ENCODE measurements at regions not wholly inside any gene's neighbourhood (a gene's known extent, or its start where the extent isn't known, plus 50 kb on each side); places are given as distances from the start of the nearest gene placed in this dataset.
"Not testable (repeated sequence)": the region's sequence is repeated elsewhere in the genome, so short reads cannot be mapped to it uniquely, and the experiment has no call there.

DNA sequence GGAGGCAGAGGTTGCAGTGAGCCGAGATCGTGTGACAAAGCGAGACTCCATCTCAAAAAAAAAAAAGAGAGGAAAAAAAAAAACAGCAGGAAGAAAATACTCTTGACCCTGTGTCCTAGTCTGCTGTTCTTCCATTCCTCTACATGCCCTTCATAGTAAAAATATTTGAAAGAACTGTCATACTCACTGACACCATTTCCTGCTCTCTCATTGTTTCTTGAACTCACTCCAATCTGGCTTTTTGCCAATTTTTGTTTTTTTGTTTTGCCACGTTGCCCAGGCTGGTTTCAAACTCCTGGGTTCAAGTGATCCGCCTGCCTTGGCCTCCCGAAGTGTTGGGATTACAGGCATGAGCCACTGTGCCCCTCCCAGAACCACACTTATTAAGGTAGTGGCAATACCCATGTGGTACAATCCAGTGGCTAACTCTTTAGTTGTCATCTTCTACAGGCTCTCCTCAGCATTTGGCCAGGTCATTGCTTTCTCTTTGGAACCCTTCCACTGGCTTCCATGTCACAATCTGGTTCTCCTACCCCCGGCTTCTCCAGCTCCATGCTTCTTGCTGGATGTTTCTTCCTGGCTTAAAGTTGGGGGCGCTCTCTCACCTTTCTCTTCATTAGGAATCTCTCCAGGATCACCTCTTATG lies 238.2 kb upstream of the C2CD4B start:
- FAIRE-seq: no peak

GRCh38 chr15:62404194-62404985 lies 239.3 kb upstream of the C2CD4B start:
- DNase-seq (ENCODE audit: insufficient read length, low spot score) (no peak), FAIRE-seq (no peak)

More for the DNA sequence above, 238.2 kb upstream of the C2CD4B start:
- no peak for DNase-seq (ENCODE audit: insufficient read length, low spot score)

GRCh38 chr15:62406305-62406891 lies 241.3 kb upstream of the C2CD4B start:
- FAIRE-seq: no peak
- no peak for DNase-seq (ENCODE audit: insufficient read length, low spot score)

DNA sequence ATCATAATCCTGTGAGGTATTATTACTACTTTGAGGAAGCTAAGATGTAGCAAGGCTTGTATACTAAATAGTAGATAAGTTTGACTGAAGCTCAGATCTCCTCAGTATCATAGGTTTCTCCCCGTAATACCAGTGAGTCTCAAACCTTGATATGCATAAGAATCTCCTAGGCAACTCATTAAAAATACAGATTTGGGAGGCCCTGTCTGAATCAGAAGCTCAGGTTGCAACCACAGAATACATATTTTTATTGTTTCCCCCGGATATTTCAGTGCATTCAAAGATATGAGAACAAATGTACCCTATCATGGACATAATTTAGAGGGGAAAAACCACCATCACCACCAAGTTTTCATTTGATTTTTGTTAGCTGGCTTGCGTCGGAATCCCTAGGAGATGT lies 242.1 kb upstream of the C2CD4B start:
- FAIRE-seq (no peak), DNase-seq (ENCODE audit: insufficient read length, low spot score) (no peak)

DNA sequence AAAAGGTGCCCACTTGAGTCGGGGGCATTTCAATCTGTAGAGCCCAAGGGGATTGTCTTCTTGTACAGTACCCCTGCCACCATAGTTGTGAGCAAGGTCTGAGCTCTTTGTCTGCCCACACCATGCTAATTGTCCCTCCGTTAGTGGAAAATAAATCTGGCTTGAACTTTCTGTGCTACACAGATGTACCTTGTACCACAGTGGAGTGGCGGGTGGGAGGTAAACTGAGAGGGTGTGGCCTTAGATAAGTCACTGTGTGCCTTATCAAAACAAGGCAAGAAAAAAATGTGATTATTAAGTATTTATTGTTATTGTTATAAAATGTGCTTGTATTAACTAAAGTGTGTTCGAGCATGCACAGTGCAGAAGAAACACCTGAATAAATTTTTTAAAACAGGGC lies 242.9 kb upstream of the C2CD4B start:
- FAIRE-seq (no peak), DNase-seq (ENCODE audit: insufficient read length, low spot score) (no peak)

DNA sequence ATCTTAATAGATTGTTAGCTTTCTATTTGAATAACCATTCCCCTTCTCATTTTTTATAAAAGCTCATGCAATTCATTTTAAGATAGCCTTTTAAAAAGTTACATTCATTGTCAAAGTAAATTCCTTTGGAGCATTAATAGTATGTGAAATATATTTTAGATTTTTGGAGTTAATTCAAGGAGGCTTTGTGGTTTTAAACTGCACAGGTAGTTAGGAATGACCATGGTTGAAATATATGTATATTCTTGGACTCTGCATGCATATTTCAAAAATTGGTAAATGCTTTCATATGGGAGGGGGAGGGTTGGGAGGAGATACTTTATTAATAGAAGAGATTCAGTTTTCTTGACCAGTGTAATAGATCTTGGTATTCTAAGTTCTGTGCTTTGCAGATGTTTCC lies 244.4 kb upstream of the C2CD4B start:
- no peak for FAIRE-seq
- no peak for DNase-seq (ENCODE audit: insufficient read length, low spot score)

DNA sequence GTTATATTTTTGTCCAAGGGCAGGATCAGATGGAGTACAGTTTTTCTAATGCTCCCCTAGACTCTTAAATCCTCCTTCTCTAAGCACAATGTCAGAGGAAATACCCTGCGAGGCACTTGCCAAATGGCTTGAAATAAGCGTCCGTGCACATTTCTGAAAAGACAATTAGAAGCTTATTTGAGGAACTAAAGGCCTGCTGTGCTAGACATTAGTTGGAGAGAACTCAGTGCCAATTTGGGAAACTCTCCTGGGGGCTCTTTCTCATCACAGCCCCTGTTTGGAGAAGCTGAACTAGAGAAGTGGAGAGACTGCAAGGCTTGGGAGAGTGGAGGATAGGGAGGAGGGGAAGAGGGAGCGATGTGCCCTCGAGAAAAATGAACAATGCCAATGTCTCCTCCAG lies 247.6 kb upstream of the C2CD4B start:
- no peak for DNase-seq (ENCODE audit: insufficient read length, low spot score)
- FAIRE-seq: no peak

- FAIRE-seq (no peak), DNase-seq (ENCODE audit: insufficient read length, low spot score) (no peak)
Observed at GRCh38 chr15:62413153-62413552, 248.1 kb upstream of the C2CD4B start.

GRCh38 chr15:62413786-62414185 lies 248.7 kb upstream of the C2CD4B start:
- FAIRE-seq: no peak
- DNase-seq (ENCODE audit: insufficient read length, low spot score): no peak

- no peak for DNase-seq (ENCODE audit: insufficient read length, low spot score)
- FAIRE-seq: no peak
Observed at GRCh38 chr15:62415498-62415897, 250.4 kb upstream of the C2CD4B start.

DNA sequence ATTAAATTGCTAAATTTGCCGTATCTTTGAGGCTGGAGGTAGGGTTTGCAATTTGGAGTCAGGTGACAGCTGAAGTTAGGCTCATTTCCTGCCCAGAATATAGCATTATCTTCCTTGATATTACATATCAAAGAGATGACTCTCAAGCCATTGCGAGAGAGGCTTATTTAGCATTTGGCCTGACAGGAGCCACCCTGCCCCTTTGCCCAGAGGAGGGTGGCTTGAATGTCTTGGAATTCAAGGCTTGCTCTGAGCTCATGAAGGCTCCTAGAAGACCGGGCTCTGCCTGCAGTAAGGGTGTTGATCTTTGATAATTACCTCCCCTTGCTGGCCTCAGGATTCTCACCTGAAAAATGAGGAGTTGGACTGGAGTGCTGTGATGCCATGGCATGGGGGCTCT lies 251.4 kb upstream of the C2CD4B start:
- DNase-seq (ENCODE audit: insufficient read length, low spot score): no peak
- FAIRE-seq: no peak

DNA sequence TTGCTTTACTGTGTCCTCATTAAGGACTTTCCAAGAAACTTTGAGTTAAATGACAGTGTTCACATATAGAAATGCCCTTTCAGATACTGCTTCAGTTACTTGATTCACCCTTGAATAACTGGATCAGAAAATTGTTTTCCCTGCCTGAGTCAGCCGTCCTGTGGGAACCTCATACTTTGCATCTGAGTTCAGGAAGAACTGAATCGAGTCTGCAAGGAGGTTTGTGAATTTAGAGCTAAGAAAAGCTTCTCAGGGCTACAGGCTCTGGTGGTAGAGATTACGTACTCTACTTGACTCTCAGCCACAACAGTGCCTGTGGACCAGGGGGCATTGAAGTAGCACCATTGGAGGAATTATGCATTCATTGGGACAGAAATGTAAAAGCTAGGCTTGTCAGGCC lies 252.4 kb upstream of the C2CD4B start:
- DNase-seq (ENCODE audit: insufficient read length, low spot score): no peak
- FAIRE-seq: no peak

GRCh38 chr15:62418496-62418895 lies 253.4 kb upstream of the C2CD4B start:
- FAIRE-seq; DNase-seq (ENCODE audit: insufficient read length, low spot score): not testable (repeated sequence)

- FAIRE-seq (no peak), DNase-seq (ENCODE audit: insufficient read length, low spot score) (no peak)
Observed at GRCh38 chr15:62419192-62419591, 254.1 kb upstream of the C2CD4B start.

- not testable (repeated sequence) for DNase-seq (ENCODE audit: insufficient read length, low spot score); FAIRE-seq
Observed at GRCh38 chr15:62420371-62420770, 255.3 kb upstream of the C2CD4B start.

DNA sequence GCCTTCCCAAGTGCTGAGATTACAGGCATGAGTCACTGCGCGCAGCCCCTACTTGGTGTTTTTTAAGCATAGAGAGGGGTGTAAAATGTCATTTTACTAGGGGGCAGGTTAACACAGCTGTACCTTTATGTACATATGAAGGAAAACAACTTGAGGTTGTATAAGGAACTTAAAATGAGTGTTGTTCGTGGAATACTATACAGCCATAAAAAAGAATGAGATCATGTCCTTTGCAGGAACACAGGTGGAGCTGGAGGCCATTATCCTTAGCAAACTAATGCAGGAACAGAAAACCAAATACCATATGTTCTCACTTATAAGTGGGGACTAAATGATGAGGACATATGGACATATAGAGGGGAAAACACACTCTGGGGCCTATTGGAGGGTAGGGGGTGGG lies 256.2 kb upstream of the C2CD4B start:
- DNase-seq (ENCODE audit: insufficient read length, low spot score) (no peak), FAIRE-seq (no peak)

DNA sequence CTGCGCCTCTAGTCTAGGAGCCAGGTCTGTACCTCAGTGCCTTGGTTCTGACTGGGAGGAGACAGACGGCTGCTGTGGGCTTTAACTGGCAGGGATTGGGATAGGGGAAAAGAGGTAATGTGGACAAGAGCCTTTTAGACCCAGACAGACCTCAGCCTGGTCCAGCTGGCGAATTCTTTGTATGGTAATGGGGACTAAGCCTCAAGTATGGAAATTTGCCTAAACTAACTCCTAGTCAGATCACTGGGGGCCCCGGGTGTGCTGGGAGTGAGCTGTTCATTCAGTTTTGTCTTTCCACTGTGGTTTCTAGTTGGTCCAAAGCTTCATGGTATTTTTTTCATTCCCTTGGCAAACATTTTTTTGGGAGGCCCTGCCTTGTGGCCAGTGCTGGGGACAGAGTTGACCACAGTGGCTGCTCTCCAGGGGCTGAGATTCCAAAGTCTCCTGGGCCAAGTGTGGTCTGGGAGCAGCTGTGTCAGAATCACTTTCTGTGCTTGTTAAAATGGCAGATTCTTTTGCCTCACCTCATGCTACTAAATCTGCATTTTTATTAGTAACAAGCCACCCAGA lies 261.4 kb upstream of the C2CD4B start:
- no peak for FAIRE-seq
- DNase-seq (ENCODE audit: insufficient read length, low spot score): no peak

- DNase-seq (ENCODE audit: insufficient read length, low spot score): no peak
- FAIRE-seq: no peak
Observed at GRCh38 chr15:62428259-62428658, 263.2 kb upstream of the C2CD4B start.

DNA sequence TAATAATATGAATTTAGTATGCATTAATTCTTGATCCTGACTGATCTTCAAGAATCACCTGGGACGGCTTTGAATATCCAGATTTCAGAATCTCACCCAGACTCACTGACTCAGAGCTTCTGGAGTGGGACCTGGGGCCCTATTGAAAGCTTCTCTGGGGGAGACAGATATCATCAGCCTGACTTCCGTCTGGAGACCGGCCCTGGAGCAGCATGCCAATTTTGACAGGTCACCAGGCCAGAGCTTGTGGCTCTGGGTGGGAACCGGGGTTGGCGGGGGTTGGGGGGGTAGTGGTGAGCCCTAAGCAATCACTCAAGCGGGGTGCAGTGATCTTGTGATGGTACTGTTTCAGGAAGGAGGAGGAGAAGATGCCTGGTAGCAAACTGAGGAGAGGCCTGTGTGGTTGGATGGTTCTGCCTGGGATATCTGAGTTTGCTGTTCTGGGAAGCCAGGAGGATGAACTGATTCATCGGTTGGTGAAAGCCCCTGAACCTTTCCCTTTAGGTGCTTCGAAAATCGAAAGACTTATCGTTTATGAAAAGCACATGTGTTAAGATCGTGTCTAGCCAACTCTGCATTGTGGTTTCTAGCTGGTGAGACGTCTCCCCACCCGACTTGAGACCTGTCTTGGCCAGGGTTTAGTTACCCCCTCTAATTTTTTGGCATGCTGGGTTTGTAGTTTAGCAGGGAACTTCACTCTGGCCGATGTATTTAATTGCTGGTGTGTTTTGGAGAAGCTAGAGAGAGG lies 263.9 kb upstream of the C2CD4B start:
- no peak for FAIRE-seq
- DNase-seq (ENCODE audit: insufficient read length, low spot score): no peak

DNA sequence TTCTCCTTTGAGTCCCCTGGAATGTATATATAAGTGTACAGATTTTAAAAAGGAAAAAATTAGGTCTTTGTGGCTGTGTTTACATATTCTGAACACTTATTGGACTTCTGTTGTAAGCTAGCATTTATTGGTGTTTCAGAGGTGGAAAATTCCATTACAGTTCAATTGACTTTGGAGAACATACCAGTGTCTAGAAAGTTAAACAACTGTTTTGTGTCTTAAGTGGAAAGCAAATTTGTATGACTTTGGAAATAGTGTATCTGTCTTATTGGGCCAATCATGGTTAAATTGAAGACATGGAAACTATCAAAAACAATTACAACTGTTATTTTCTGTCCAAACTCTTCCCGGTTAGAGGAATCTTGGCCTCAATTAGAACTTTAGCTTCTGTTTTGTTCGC lies 265.0 kb upstream of the C2CD4B start:
- DNase-seq (ENCODE audit: insufficient read length, low spot score) (no peak), FAIRE-seq (no peak)

DNA sequence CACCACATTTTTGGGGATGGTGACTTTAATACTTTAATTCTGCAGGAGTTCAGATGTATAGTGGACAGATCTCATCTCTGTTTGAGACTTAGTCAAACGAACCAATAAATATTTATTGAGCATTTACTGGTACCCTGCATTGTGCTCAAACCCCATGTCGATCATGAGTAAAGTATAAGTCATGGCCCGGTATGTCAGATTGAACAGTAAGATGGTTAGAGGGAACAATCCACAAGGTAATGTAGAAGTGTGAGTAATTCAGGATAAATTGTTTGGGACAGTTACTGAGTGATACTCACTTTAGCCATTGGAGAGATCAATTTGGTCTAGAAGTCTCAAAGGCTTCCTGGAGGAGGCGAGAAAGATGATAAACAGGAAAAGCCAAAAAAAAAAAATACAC lies 265.5 kb upstream of the C2CD4B start:
- no peak for DNase-seq (ENCODE audit: insufficient read length, low spot score)
- no peak for FAIRE-seq

Measured in GM19239 (cell line).